ENCODE measurements at regions not wholly inside any gene's neighbourhood (a gene's known extent, or its start where the extent isn't known, plus 50 kb on each side); places are given as distances from the start of the nearest gene placed in this dataset.

DNA sequence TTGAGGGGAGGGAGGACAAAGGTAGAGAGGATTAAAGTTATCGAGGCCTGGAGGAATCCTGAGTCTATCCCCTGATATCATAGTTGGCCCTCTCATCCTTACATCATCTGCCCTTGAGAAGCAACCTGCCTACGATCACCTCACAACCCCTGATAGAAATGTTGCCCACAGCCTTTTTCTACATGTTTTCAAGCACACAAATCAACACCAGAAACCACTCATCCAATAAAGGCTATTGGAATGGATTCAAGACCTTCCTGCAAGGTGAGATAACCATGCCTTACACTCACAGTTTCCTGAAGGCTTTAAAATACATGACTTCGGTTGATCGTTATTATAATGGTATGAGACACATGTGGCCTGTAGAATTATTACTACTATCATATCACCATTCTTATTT, 175.7 kb upstream of the EGLN3 start:
- BruUV-seq (replicated peaks), result no TSS peak
- DNase-seq, result no peak
- intact Hi-C loops (cut with micrococcal nuclease; ENCODE audit: unreplicated experiment), result no loop called here
- Mint-ChIP-seq H3K27ac (ENCODE audit: unreplicated experiment) (no peak overlapping the region), H3K9me3 (ENCODE audit: low read depth, unreplicated experiment) (no peaks in the 10 kb centered on the region), H3K27me3 (ENCODE audit: unreplicated experiment) (peaks cover 4% of the 10 kb centered on the region), H3K36me3 (ENCODE audit: insufficient read depth, unreplicated experiment) (no peaks in the 10 kb centered on the region), H3K4me3 (ENCODE audit: low read depth, unreplicated experiment) (no peak overlapping the region), H3K4me1 (ENCODE audit: low read depth, unreplicated experiment) (no peaks in the 10 kb centered on the region)
- CTCF ChIA-PET, result no interaction called here
- TF ChIP-seq, protein P1, sequence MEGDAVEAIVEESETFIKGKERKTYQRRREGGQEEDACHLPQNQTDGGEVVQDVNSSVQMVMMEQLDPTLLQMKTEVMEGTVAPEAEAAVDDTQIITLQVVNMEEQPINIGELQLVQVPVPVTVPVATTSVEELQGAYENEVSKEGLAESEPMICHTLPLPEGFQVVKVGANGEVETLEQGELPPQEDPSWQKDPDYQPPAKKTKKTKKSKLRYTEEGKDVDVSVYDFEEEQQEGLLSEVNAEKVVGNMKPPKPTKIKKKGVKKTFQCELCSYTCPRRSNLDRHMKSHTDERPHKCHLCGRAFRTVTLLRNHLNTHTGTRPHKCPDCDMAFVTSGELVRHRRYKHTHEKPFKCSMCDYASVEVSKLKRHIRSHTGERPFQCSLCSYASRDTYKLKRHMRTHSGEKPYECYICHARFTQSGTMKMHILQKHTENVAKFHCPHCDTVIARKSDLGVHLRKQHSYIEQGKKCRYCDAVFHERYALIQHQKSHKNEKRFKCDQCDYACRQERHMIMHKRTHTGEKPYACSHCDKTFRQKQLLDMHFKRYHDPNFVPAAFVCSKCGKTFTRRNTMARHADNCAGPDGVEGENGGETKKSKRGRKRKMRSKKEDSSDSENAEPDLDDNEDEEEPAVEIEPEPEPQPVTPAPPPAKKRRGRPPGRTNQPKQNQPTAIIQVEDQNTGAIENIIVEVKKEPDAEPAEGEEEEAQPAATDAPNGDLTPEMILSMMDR (IDR thresholded peaks at IDR 0.05; ENCODE audit: unreplicated experiment), result no peak

DNA sequence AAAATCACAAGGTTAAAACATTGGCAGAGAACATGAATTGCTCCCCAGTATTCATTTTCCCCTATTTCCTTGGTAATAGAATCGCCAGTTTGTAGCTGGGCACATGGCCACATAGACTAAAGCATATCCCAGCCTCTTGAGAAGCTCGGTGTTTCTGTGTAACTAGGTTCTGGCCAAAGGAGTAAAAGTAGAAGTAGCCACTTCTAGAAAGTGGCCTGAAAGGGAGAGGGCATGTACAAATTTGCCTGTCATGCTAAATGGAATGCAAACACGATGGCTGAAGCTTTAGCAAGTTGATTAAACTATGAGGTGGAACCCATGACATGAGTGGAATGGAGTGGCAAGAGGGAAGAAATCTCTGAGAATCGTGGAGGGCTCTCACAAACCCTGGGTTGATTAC, 173.7 kb upstream of the EGLN3 start:
- Mint-ChIP-seq H3K36me3 (ENCODE audit: insufficient read depth, unreplicated experiment) (no peaks in the 10 kb centered on the region), H3K9me3 (ENCODE audit: low read depth, unreplicated experiment) (no peaks in the 10 kb centered on the region), H3K4me1 (ENCODE audit: low read depth, unreplicated experiment) (no peaks in the 10 kb centered on the region), H3K27me3 (ENCODE audit: unreplicated experiment) (no peaks in the 10 kb centered on the region), H3K4me3 (ENCODE audit: low read depth, unreplicated experiment) (no peak overlapping the region), H3K27ac (ENCODE audit: unreplicated experiment) (no peak overlapping the region)
- TF ChIP-seq, protein P1 (IDR thresholded peaks at IDR 0.05; ENCODE audit: unreplicated experiment), result no peak
- no TSS peak for BruUV-seq (replicated peaks)
- intact Hi-C loops (cut with micrococcal nuclease; ENCODE audit: unreplicated experiment), result no loop called here
- no peak for DNase-seq
- CTCF ChIA-PET, result no interaction called here

DNA sequence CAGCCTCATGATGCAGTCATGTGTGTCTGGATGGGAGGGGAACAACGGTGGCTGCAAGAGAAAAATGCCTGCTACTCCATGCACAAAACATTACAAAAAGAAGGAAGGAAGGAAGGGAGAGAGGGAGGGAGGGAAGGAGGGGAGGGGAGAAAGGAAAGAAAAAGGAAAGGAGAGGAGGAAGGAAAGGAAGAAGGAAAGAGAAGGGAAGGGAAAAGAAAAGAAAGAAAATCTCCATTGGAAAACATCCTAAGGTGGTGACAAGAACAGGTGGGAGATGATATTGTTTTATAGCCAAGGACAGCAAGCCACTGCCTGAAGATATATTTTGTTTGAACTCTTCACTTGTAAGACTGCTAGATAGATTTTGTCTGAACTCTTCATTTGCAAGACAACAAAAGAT, 171.8 kb upstream of the EGLN3 start:
- no peak overlapping the region for H3K27ac Mint-ChIP-seq (ENCODE audit: unreplicated experiment)
- BruUV-seq (replicated peaks), result no TSS peak
- H3K27me3 Mint-ChIP-seq (ENCODE audit: unreplicated experiment), result no peaks in the 10 kb centered on the region

DNA sequence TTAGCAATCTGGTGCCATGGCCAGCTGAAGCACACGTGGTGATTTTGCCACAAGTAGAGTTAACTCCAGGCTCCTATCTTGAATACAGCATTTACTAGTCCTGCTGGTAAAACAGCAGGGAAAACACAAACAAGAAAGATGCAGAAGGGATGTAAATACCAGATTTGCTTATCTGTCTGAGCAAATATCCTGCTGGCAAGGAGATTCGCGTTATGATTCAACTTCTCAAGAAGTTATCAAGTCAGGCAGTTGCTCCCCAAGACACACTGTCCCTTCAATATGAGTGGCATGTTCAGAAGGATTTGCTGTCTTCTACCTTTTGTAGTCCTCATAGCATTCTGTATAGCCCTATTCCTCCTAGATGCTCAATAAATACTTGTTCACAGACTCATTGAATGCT, 171.2 kb upstream of the EGLN3 start:
- no peak overlapping the region for H3K4me3 Mint-ChIP-seq (ENCODE audit: low read depth, unreplicated experiment)
- no peaks in the 10 kb centered on the region for H3K27me3 Mint-ChIP-seq (ENCODE audit: unreplicated experiment)
- H3K36me3 Mint-ChIP-seq (ENCODE audit: insufficient read depth, unreplicated experiment), result no peaks in the 10 kb centered on the region
- TF ChIP-seq, protein P1 (IDR thresholded peaks at IDR 0.05; ENCODE audit: unreplicated experiment), result no peak
- no peak for DNase-seq
- no peaks in the 10 kb centered on the region for H3K9me3 Mint-ChIP-seq (ENCODE audit: low read depth, unreplicated experiment)
- no TSS peak for BruUV-seq (replicated peaks)
- H3K4me1 Mint-ChIP-seq (ENCODE audit: low read depth, unreplicated experiment), result no peaks in the 10 kb centered on the region
- intact Hi-C loops (cut with micrococcal nuclease; ENCODE audit: unreplicated experiment), result no loop called here
- CTCF ChIA-PET, result interaction anchor here (0.6 kb wide), 1 partner anchor 122 kb away, joined by 5 read pairs; no protein-coding TSS in a partner anchor
- H3K27ac Mint-ChIP-seq (ENCODE audit: unreplicated experiment), result no peak overlapping the region

More for the DNA sequence above, 171.8 kb upstream of the EGLN3 start:
- DNase-seq, result no peak
- no peak overlapping the region for H3K4me3 Mint-ChIP-seq (ENCODE audit: low read depth, unreplicated experiment)
- intact Hi-C loops (cut with micrococcal nuclease; ENCODE audit: unreplicated experiment), result no loop called here
- CTCF ChIA-PET, result interaction anchor here (0.6 kb wide), 1 partner anchor 123 kb away, joined by 5 read pairs; no protein-coding TSS in a partner anchor
- H3K9me3 Mint-ChIP-seq (ENCODE audit: low read depth, unreplicated experiment), result no peaks in the 10 kb centered on the region
- H3K36me3 Mint-ChIP-seq (ENCODE audit: insufficient read depth, unreplicated experiment), result no peaks in the 10 kb centered on the region
- H3K4me1 Mint-ChIP-seq (ENCODE audit: low read depth, unreplicated experiment), result no peaks in the 10 kb centered on the region
- TF ChIP-seq, protein P1 (IDR thresholded peaks at IDR 0.05; ENCODE audit: unreplicated experiment), result no peak

All from Calu3 (cell line).